BJ (cell line): ENCODE measurements at regions not wholly inside any gene's neighbourhood (a gene's known extent, or its start where the extent isn't known, plus 50 kb on each side); places are given as distances from the start of the nearest gene placed in this dataset.

Source experiments
- CTCF ChIA-PET: fragments of 350-600 bp; formaldehyde crosslinking; extraction: SDS; loops from one replicate; lab custom pipeline; 2021; ENCODE audit warnings: antibody characterized with exemption, inconsistent platforms; lab: Yijun Ruan, JAX
- POLR2A ChIA-PET: fragments of 300-600 bp; sonication (Branson Sonifier 250); formaldehyde crosslinking; extraction: SDS; loops from one replicate; lab custom pipeline; 2021; ENCODE audit warnings: antibody characterized with exemption; lab: Charles Lee
- DNase-seq: peaks from one replicate; pipeline ENCODE4 v3.0.0-alpha.2; 2011; ENCODE audit warnings: low read depth
- H3K27me3 ChIP-seq: 2 replicates; pipeline ENCODE4 v1.6.0; 2011; ENCODE audit warnings: low read length; ENCODE audit not compliant: control insufficient read depth, insufficient read depth
- H3K36me3 ChIP-seq: 2 replicates; pipeline ENCODE4 v1.5.1; 2011; ENCODE audit warnings: low read length; ENCODE audit not compliant: control insufficient read depth, insufficient read depth
- H3K4me3 ChIP-seq: 2 replicates; pipeline ENCODE4 v1.5.1; 2011; ENCODE audit warnings: low read depth, mild to moderate bottlenecking, control low read depth, low read length
- CTCF ChIP-seq: IDR thresholded peaks from 2 replicates; pipeline ENCODE4 v1.5.1; 2011; ENCODE audit warnings: low read depth, mild to moderate bottlenecking, control low read depth, inconsistent platforms, low read length, moderate library complexity; ENCODE audit not compliant: insufficient read depth

- no peaks in the 10 kb centered on the region for H3K36me3 ChIP-seq
- no peaks in the 10 kb centered on the region for H3K27me3 ChIP-seq
- H3K4me3 ChIP-seq = no peak overlapping the region
- no peak for TF ChIP-seq CTCF
- no peak for DNase-seq
- POLR2A ChIA-PET = no interaction called here
- CTCF ChIA-PET = no interaction called here
Measured at GRCh38 chr2:47661310-47661709, 90.5 kb upstream of the KCNK12 start.

- H3K4me3 ChIP-seq = no peak overlapping the region
- H3K27me3 ChIP-seq = no peaks in the 10 kb centered on the region
- no peaks in the 10 kb centered on the region for H3K36me3 ChIP-seq
- ChIA-PET POLR2A (no interaction called here), CTCF (no interaction called here)
- DNase-seq = no peak
- no peak for TF ChIP-seq CTCF
Measured at GRCh38 chr2:47660168-47660567, 89.4 kb upstream of the KCNK12 start.

GRCh38 chr2:47658646-47659320 lies 88.0 kb upstream of the KCNK12 start:
- Histone ChIP-seq H3K36me3 (no peaks in the 10 kb centered on the region), H3K4me3 (no peak overlapping the region), H3K27me3 (no peaks in the 10 kb centered on the region)
- no peak for DNase-seq
- CTCF ChIA-PET = interaction anchor here (0.7 kb wide), 1 partner anchor 56 kb away, joined by 3 read pairs; no protein-coding TSS in a partner anchor
- TF ChIP-seq CTCF = no peak
- POLR2A ChIA-PET = interaction anchor here (0.7 kb wide), 1 partner anchor 61 kb away, joined by 4 read pairs; no protein-coding TSS in a partner anchor

- Histone ChIP-seq H3K4me3 (no peak overlapping the region), H3K27me3 (peaks cover under 1% of the 10 kb centered on the region; the same call in 1 of the 2 replicates), H3K36me3 (no peaks in the 10 kb centered on the region)
- POLR2A ChIA-PET = no interaction called here
- DNase-seq = no peak
- CTCF ChIA-PET = interaction anchor here (0.7 kb wide), 1 partner anchor 56 kb away, joined by 3 read pairs; no protein-coding TSS in a partner anchor
- TF ChIP-seq CTCF = no peak
Measured at GRCh38 chr2:47657886-47658489, 87.2 kb upstream of the KCNK12 start.

- Histone ChIP-seq H3K27me3 (peaks cover 1% of the 10 kb centered on the region; the same call in 1 of the 2 replicates), H3K4me3 (no peak overlapping the region), H3K36me3 (no peaks in the 10 kb centered on the region)
- DNase-seq = no peak
- TF ChIP-seq CTCF = no peak
- POLR2A ChIA-PET = no interaction called here
- CTCF ChIA-PET = no interaction called here
Measured at GRCh38 chr2:47656715-47657600, 86.2 kb upstream of the KCNK12 start.
